Activated B cell treated with CpG ODN at 0.5 μM for 24 hours (primary cell): ENCODE measurements at regions not wholly inside any gene's neighbourhood (a gene's known extent, or its start where the extent isn't known, plus 50 kb on each side); places are given as distances from the start of the nearest gene placed in this dataset.

Experiments
- ATAC-seq: fragments of 200-7000 bp; cut with Tn5 transposase; one replicate; pipeline ENCODE4 v1.10.0; 2021; ENCODE audit warnings: low read depth, mild to moderate bottlenecking, moderate library complexity
- CTCF ChIA-PET: fragments of 350-600 bp; sonication (Branson Sonifier 250); formaldehyde crosslinking; loops from one replicate; lab custom pipeline; 2021; ENCODE audit warnings: antibody characterized with exemption; lab: Charles Lee
- POLR2A ChIA-PET: fragments of 350-600 bp; sonication (Branson Sonifier 250); formaldehyde crosslinking; loops from one replicate; lab custom pipeline; 2021; ENCODE audit warnings: antibody characterized with exemption; lab: Charles Lee
- DNase-seq: peaks from one replicate; pipeline ENCODE4 v3.0.0; 2022
- H3K27ac Mint-ChIP-seq: one replicate; pipeline ENCODE4 v1.8.0; 2020; ENCODE audit warnings: mixed read lengths
- H3K27me3 Mint-ChIP-seq: one replicate; pipeline ENCODE4 v1.8.0; 2021; ENCODE audit warnings: mixed read lengths
- H3K36me3 Mint-ChIP-seq: one replicate; pipeline ENCODE4 v1.8.0; 2021; ENCODE audit warnings: low read depth, mixed read lengths
- H3K4me1 Mint-ChIP-seq: one replicate; pipeline ENCODE4 v1.8.0; 2021; ENCODE audit warnings: mixed read lengths
- H3K4me3 Mint-ChIP-seq: one replicate; pipeline ENCODE4 v1.8.0; 2020; ENCODE audit warnings: mild to moderate bottlenecking, mixed read lengths
- H3K9me3 Mint-ChIP-seq: one replicate; pipeline ENCODE4 v1.8.0; 2020; ENCODE audit warnings: mixed read lengths
- CTCF ChIP-seq: fragments of 200-600 bp; IDR thresholded peaks from one replicate; pipeline ENCODE4 v1.8.0; 2022; ENCODE audit warnings: antibody characterized with exemption, mild to moderate bottlenecking
- intact Hi-C: fragments of 100-400 bp; cut with micrococcal nuclease; formaldehyde crosslinking; loops from one replicate; pipeline ENCODE4 v1.15.1; 2024

DNA sequence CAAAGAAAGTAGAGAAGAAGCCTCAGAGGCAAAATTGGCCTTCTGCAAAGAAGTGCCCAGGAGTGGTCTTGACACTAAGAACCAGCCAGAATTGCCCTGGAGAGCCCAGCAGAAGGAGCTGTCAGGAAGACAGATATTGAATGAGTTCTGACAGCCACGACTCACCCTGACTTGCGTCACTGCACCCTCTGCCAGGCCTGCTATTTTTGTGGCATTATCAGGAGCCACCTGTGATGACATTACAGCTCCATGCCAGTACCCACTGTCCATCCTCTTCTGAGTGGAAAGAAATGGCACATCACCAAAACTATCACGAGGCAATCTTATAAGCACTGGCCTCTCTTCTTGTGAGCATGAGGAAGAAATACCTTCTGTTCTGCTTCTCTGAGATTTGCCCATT lies 67.7 kb downstream of the SMIM20 start:
- H3K27ac Mint-ChIP-seq, result no peak overlapping the region
- CTCF ChIA-PET, result no interaction called here
- H3K4me3 Mint-ChIP-seq, result no peak overlapping the region
- intact Hi-C loops, result no loop called here
- DNase-seq (no peak), ATAC-seq (no peak)
- H3K27me3 Mint-ChIP-seq, result peaks cover 3% of the 10 kb centered on the region
- H3K4me1 Mint-ChIP-seq, result peaks cover 10% of the 10 kb centered on the region
- no peak for TF ChIP-seq CTCF
- H3K36me3 Mint-ChIP-seq, result no peaks in the 10 kb centered on the region
- POLR2A ChIA-PET, result interaction anchor here (0.7 kb wide), 1 partner anchor 11 kb away, joined by 7 read pairs; no protein-coding TSS in a partner anchor
- H3K9me3 Mint-ChIP-seq, result peaks cover 3% of the 10 kb centered on the region

DNA sequence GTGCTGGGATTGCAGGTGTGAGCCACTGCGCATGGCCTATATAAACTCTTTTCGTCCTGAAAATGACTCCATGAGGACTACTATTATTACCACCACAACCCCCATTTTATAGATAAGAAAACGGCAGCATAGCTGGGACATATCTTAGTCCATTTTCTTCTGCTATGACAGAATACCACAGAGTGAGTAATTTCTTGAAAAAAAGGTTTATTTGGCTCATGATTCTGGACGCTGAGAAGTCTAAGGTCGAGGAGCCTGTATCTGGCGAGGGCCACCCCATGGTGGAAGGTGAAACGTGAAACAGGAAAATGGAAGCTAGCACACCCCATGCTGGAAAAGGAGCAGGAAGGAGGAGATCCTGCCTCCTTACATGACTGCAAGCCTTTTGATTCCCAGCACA lies 68.9 kb downstream of the SMIM20 start:
- H3K36me3 Mint-ChIP-seq, result no peaks in the 10 kb centered on the region
- ChIA-PET POLR2A (no interaction called here), CTCF (no interaction called here)
- peaks cover 3% of the 10 kb centered on the region for H3K9me3 Mint-ChIP-seq
- intact Hi-C loops, result no loop called here
- no peak for ATAC-seq
- peaks cover 13% of the 10 kb centered on the region for H3K4me1 Mint-ChIP-seq
- no peak for TF ChIP-seq CTCF
- peaks cover 3% of the 10 kb centered on the region for H3K27me3 Mint-ChIP-seq
- H3K27ac Mint-ChIP-seq, result no peak overlapping the region
- no peak overlapping the region for H3K4me3 Mint-ChIP-seq
- DNase-seq, result no peak

DNA sequence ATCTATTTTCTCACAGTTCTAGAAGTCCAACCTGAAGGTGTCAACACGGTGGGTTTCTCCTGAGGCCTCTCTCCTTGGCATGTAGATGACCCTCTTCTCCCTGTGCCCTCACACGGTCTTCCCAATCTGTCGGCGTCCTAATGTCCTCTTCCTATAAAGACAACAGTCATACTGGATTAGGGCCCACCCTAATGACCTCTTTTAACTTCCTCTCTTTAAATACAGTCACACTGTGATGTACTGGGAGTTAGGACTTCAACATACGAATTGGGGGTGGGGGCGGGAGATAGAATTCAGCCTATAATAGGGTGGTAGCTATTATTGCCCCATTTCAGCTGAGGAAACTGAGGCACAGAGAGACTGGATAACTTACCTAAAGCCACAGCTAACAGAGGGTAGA lies 70.2 kb downstream of the SMIM20 start:
- H3K4me3 Mint-ChIP-seq, result no peak overlapping the region
- POLR2A ChIA-PET, result no interaction called here
- H3K27me3 Mint-ChIP-seq, result peaks cover 3% of the 10 kb centered on the region
- CTCF ChIA-PET, result interaction anchor here (0.9 kb wide), 1 partner anchor 142 kb away, joined by 3 read pairs; no protein-coding TSS in a partner anchor
- no peak overlapping the region for H3K27ac Mint-ChIP-seq
- DNase-seq (no peak), ATAC-seq (no peak)
- no peaks in the 10 kb centered on the region for H3K36me3 Mint-ChIP-seq
- intact Hi-C loops, result no loop called here
- no peak for TF ChIP-seq CTCF
- peaks cover 16% of the 10 kb centered on the region for H3K4me1 Mint-ChIP-seq
- peaks cover 3% of the 10 kb centered on the region for H3K9me3 Mint-ChIP-seq

DNA sequence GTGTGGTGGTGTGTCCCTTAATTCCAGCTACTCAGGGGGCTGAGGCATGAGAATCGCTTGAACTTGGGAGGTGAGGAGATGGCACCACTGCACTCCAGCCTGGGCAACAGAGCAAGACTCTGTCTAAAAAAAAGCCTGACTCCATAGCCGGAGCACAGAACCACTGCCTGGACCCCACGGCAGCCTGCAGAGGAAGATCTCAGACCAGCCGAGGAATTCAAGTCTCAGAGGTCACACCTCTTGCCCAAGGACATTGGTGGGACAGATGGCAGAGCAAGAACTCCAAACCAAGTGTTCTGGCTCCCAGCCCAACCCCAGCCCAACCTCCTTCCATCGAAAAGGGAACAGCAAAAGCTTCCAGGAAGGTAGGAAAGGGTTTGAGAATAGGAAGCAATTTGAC lies 70.8 kb downstream of the SMIM20 start:
- TF ChIP-seq CTCF, result no peak
- ChIA-PET CTCF (interaction anchor here (0.7 to 0.9 kb wide), 2 partner anchors 142 to 426 kb away, joined by 3 to 4 read pairs; no protein-coding TSS in a partner anchor), POLR2A (no interaction called here)
- H3K4me1 Mint-ChIP-seq, result peaks cover 16% of the 10 kb centered on the region
- H3K9me3 Mint-ChIP-seq, result peaks cover 3% of the 10 kb centered on the region
- H3K27ac Mint-ChIP-seq, result no peak overlapping the region
- H3K36me3 Mint-ChIP-seq, result no peaks in the 10 kb centered on the region
- ATAC-seq, result no peak
- peaks cover 3% of the 10 kb centered on the region for H3K27me3 Mint-ChIP-seq
- H3K4me3 Mint-ChIP-seq, result no peak overlapping the region
- DNase-seq, result no peak
- intact Hi-C loops, result loop anchor here (5.0 kb wide), 4 partner anchors 57 to 598 kb away; partner anchors contain the start of gene TBC1D19

GRCh38 chr4:25986807-25987206 lies 72.8 kb downstream of the SMIM20 start:
- peaks cover 16% of the 10 kb centered on the region for H3K4me1 Mint-ChIP-seq
- H3K4me3 Mint-ChIP-seq, result no peak overlapping the region
- no peaks in the 10 kb centered on the region for H3K9me3 Mint-ChIP-seq
- CTCF ChIA-PET, result interaction anchor here (0.7 to 3.6 kb wide), 12 partner anchors 16 to 428 kb away, joined by 3 to 19 read pairs (median 4); no protein-coding TSS in a partner anchor
- H3K27me3 Mint-ChIP-seq, result peaks cover 3% of the 10 kb centered on the region
- H3K36me3 Mint-ChIP-seq, result no peaks in the 10 kb centered on the region
- ATAC-seq, result no peak
- intact Hi-C loops, result loop anchor here (5.0 kb wide), 4 partner anchors 60 to 595 kb away; partner anchors contain the start of gene TBC1D19
- DNase-seq, result no peak
- H3K27ac Mint-ChIP-seq, result no peak overlapping the region
- POLR2A ChIA-PET, result no interaction called here
- TF ChIP-seq CTCF, result no peak
